Lower lobe of right lung (tissue), 2 donors: ENCODE measurements at regions not wholly inside any gene's neighbourhood (a gene's known extent, or its start where the extent isn't known, plus 50 kb on each side); places are given as distances from the start of the nearest gene placed in this dataset.
A peak's percentile ranks its signal among the peaks of the same experiment; 100 is the strongest.

Experiments
- ATAC-seq, 2 donors: fragments of 200-7000 bp; cut with Tn5 transposase; one replicate each; pipeline ENCODE4 v1.9.1; 2020 to 2022; ENCODE audit warnings: mild to moderate bottlenecking in 2 of 2, moderate library complexity in 2 of 2
- DNase-seq: peaks from one replicate; pipeline ENCODE4 v3.0.0-alpha.2; 2020
- H3K27ac ChIP-seq: fragments of 200-600 bp; one replicate; pipeline ENCODE4 v1.8.0; 2022
- H3K27me3 ChIP-seq: fragments of 200-600 bp; one replicate; pipeline ENCODE4 v1.8.0; 2022; ENCODE audit warnings: low read depth
- H3K36me3 ChIP-seq: fragments of 200-600 bp; one replicate; pipeline ENCODE4 v1.8.0; 2022; ENCODE audit warnings: mild to moderate bottlenecking
- H3K4me1 ChIP-seq: fragments of 200-600 bp; one replicate; pipeline ENCODE4 v1.8.0; 2022
- H3K4me3 ChIP-seq: fragments of 200-600 bp; one replicate; pipeline ENCODE4 v1.8.0; 2022; ENCODE audit warnings: mild to moderate bottlenecking
- H3K9me3 ChIP-seq: fragments of 200-600 bp; one replicate; pipeline ENCODE4 v1.8.0; 2022
- intact Hi-C: fragments of 100-400 bp; cut with DNase I; formaldehyde crosslinking; loops from one replicate; pipeline ENCODE4 v1.11.0; 2022
- TF ChIP-seq, protein P1 (sequence below): fragments of 200-600 bp; IDR thresholded peaks from one replicate; pipeline ENCODE4 v1.8.0; 2022; ENCODE audit warnings: antibody characterized with exemption, mild to moderate bottlenecking
- donor health status: DM: no; HTN: yes; CAD: no; lungs with severe emphysema.

DNA sequence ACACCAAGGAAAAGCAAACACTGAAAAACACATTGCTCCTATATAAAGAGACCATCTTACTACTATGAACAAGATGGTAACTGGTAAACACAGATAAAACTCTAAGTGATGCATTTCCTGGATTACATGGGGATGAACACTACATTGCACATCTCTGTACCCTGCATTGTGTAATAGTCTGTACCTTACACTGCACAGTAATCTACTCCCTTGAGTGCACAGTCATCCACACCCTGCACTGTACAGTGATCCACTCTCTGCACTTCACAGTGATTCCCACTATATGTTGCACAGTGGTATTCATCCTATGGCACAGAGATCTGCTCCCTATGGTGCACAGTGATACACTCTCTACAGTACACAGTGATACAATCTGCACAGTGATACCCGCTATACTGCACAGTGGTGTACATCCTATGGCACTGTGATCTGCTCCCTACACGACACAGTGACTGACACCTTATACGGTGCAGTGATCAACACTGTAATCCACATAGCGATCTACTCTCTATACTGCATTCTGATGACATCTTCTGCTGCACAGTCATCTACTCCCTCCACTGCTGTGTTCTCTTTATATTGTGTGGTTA lies 462.2 kb upstream of the RGPD4 start:
- intact Hi-C loops, result no loop called here
- no peak for DNase-seq
- H3K36me3 ChIP-seq, result no peaks in the 10 kb centered on the region

DNA sequence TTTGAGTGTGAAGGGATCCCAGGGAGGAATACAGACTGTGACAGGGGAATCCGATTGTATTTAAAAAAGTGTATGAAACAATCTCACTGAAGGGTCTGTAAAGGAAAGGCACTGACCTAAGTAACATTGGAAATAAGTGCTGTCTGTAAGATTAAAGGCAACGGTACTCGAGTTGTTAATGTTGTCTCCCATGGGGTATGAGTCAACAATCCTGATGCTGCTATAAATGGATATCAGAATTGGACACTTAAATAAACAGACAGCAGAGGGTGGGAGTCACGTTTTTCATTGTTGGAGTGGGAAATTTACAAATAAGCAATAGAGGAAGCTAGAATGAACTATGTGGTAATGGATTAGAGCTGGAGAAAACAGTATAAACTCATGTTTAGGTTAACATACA lies 452.4 kb upstream of the RGPD4 start:
- Histone ChIP-seq H3K9me3 (no peaks in the 10 kb centered on the region), H3K27ac (no peak overlapping the region), H3K4me3 (no peak overlapping the region), H3K4me1 (no peaks in the 10 kb centered on the region), H3K36me3 (no peaks in the 10 kb centered on the region), H3K27me3 (no peaks in the 10 kb centered on the region)
- DNase-seq (no peak), ATAC-seq (no peak)
- TF ChIP-seq, protein P1, sequence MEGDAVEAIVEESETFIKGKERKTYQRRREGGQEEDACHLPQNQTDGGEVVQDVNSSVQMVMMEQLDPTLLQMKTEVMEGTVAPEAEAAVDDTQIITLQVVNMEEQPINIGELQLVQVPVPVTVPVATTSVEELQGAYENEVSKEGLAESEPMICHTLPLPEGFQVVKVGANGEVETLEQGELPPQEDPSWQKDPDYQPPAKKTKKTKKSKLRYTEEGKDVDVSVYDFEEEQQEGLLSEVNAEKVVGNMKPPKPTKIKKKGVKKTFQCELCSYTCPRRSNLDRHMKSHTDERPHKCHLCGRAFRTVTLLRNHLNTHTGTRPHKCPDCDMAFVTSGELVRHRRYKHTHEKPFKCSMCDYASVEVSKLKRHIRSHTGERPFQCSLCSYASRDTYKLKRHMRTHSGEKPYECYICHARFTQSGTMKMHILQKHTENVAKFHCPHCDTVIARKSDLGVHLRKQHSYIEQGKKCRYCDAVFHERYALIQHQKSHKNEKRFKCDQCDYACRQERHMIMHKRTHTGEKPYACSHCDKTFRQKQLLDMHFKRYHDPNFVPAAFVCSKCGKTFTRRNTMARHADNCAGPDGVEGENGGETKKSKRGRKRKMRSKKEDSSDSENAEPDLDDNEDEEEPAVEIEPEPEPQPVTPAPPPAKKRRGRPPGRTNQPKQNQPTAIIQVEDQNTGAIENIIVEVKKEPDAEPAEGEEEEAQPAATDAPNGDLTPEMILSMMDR, result no peak
- intact Hi-C loops, result no loop called here

More for the DNA sequence above, 462.2 kb upstream of the RGPD4 start:
- TF ChIP-seq, protein P1, result no peak
- peak in 1 of 2 donors; percentile 34 for ATAC-seq
- Histone ChIP-seq H3K9me3 (no peaks in the 10 kb centered on the region), H3K27me3 (no peaks in the 10 kb centered on the region), H3K4me3 (no peak overlapping the region), H3K27ac (no peak overlapping the region), H3K4me1 (no peaks in the 10 kb centered on the region)

DNA sequence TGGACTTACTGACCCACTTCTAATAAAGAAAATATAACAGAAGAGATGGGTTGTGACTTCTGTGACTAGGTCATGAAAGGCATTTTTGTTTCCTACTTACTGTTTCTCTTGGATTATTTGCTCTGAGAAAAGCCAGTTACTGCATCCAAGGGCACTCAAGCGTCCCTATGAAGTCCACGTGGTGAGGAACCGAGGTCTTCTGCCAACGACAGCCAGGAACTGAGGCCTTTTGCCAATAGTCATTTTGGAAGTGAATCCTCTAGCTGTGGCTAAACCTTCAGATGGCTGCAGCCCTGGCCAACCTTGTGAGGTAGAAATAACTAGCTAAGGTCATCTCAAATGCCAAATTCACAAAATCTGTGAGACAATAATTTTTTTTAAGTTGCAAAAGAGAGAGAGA lies 449.8 kb upstream of the RGPD4 start:
- DNase-seq, result no peak

DNA sequence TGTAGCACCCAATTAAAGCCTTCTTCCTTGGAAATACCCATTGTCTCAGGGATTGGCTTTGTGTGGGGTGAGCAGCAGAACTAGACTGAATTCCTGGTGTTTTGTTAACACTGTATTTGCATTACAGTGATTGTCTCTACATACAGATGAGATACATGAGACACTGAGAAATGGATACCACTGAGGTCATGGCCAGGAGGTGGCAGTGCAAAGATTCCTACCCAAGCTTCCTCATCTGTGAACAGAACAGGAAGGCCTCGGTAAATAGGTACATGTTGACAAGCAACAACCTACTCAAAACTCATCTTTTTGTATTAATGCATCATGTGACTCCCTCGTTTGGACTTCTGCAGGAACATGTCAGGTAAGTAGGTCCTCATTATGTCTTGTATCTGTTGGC lies 445.8 kb upstream of the RGPD4 start:
- H3K9me3 ChIP-seq, result no peaks in the 10 kb centered on the region
- H3K4me3 ChIP-seq, result no peak overlapping the region
- H3K36me3 ChIP-seq, result no peaks in the 10 kb centered on the region
- H3K27ac ChIP-seq, result no peak overlapping the region
- ATAC-seq (no peak), DNase-seq (no peak)
- H3K4me1 ChIP-seq, result no peaks in the 10 kb centered on the region
- H3K27me3 ChIP-seq, result no peaks in the 10 kb centered on the region
- TF ChIP-seq, protein P1, result no peak
- intact Hi-C loops, result no loop called here

More for the DNA sequence above, 449.8 kb upstream of the RGPD4 start:
- Histone ChIP-seq H3K4me3 (no peak overlapping the region), H3K27me3 (no peaks in the 10 kb centered on the region), H3K9me3 (no peaks in the 10 kb centered on the region), H3K4me1 (no peaks in the 10 kb centered on the region), H3K36me3 (no peaks in the 10 kb centered on the region), H3K27ac (no peak overlapping the region)
- no peak for ATAC-seq
- intact Hi-C loops, result no loop called here
- TF ChIP-seq, protein P1, result no peak

DNA sequence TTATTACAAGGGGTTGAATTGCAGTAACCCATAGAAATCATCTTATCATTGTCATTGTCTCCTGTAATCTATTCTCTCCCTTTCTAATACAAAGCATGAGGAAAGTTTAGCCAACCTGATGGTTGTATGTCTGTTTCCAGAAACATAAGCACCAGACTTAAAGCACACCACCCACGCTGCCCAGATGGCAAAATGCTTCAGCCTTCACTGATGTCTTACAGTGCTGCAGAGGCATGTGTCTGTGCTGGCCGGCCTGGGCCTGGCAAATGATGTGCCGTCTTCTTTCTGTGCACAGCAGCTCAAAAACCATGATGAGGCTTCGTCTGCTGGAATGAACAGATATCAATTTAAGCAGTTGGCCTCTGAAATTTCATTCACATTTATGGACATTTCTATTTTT lies 443.0 kb upstream of the RGPD4 start:
- intact Hi-C loops, result no loop called here
- H3K9me3 ChIP-seq, result no peaks in the 10 kb centered on the region
- H3K27me3 ChIP-seq, result no peaks in the 10 kb centered on the region
- H3K27ac ChIP-seq, result no peak overlapping the region
- ATAC-seq (no peak), DNase-seq (no peak)
- H3K36me3 ChIP-seq, result no peaks in the 10 kb centered on the region
- H3K4me1 ChIP-seq, result no peaks in the 10 kb centered on the region
- no peak overlapping the region for H3K4me3 ChIP-seq
- TF ChIP-seq, protein P1, result no peak

DNA sequence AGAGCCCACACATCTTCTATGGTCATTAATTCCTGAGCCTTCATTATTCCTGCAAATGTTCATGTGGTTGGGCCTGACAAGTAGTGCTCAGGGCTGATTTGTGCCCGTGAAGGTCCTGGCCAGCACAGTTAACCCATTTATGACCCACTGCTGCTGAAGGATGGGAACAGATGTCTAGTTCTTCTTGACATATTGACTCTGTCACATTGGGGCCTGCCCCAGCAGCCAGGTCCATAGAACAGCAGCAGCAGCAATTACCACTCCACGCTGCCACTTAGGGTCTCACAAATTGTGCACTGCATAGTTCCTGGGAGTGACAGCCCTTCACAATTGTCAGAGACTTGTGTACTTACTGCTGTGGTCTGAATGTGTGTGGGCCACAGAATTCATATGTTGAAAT lies 442.3 kb upstream of the RGPD4 start:
- no peaks in the 10 kb centered on the region for H3K36me3 ChIP-seq
- no peaks in the 10 kb centered on the region for H3K9me3 ChIP-seq
- H3K27ac ChIP-seq, result no peak overlapping the region
- H3K4me3 ChIP-seq, result no peak overlapping the region
- no peaks in the 10 kb centered on the region for H3K27me3 ChIP-seq
- intact Hi-C loops, result no loop called here
- ATAC-seq, result no peak
- no peaks in the 10 kb centered on the region for H3K4me1 ChIP-seq
- no peak for DNase-seq
- TF ChIP-seq, protein P1, result no peak
